ENCODE measurements at regions not wholly inside any gene's neighbourhood (a gene's known extent, or its start where the extent isn't known, plus 50 kb on each side); places are given as distances from the start of the nearest gene placed in this dataset.

GRCh38 chr15:69809421-69809820, 288.3 kb downstream of the TLE3 start (continued):
- TF ChIP-seq HMGXB4 (CRISPR knock-in tag; IDR thresholded peaks at IDR 0.05) (no peak), CTCF (IDR thresholded peaks at IDR 0.05) (no peak), MXD4 (CRISPR knock-in tag; IDR thresholded peaks at IDR 0.05; ENCODE audit: borderline replicate concordance) (no peak)

GRCh38 chr15:69810431-69811354, 287.0 kb downstream of the TLE3 start:
- Mint-ChIP-seq H3K36me3 (no peaks in the 10 kb centered on the region), H3K4me1 (peaks cover 23% of the 10 kb centered on the region), H3K4me3 (no peak overlapping the region), H3K9me3 (no peaks in the 10 kb centered on the region), H3K27me3 (ENCODE audit: low read depth) (no peaks in the 10 kb centered on the region), H3K27ac (no peak overlapping the region)
- ATAC-seq (no peak), DNase-seq (ENCODE audit: low spot score) (no peak)
- ChIA-PET CTCF (no interaction called here), POLR2A (no interaction called here)
- no peak for TF ChIP-seq ARID4B (CRISPR knock-in tag; IDR thresholded peaks at IDR 0.05; ENCODE audit: borderline replicate concordance)
- no peak for TF ChIP-seq TEAD4 (CRISPR knock-in tag; IDR thresholded peaks at IDR 0.05)
- no peak for TF ChIP-seq ZNF138 (CRISPR knock-in tag; conservative IDR thresholded peaks at IDR 0.05)
- no peak for TF ChIP-seq NFATC4 (CRISPR knock-in tag; IDR thresholded peaks at IDR 0.05)

GRCh38 chr15:69812861-69813261, 284.9 kb downstream of the TLE3 start:
- no peaks in the 10 kb centered on the region for H3K27me3 Mint-ChIP-seq (ENCODE audit: low read depth)
- ATAC-seq (peak; percentile 96), DNase-seq (ENCODE audit: low spot score) (peak; percentile 70)
- ChIA-PET POLR2A (interaction anchor here (0.6 kb wide), 1 partner anchor 68 kb away, joined by 3 read pairs; no protein-coding TSS in a partner anchor), CTCF (interaction anchor here (0.5 to 1.2 kb wide), 3 partner anchors 27 to 772 kb away, joined by 3 to 7 read pairs (median 3); no protein-coding TSS in a partner anchor)
- H3K4me3 Mint-ChIP-seq, result peak overlapping the region; percentile 50; the same call in 1 of the 2 replicates
- no peak overlapping the region for H3K27ac Mint-ChIP-seq
- TF ChIP-seq SP1 (CRISPR knock-in tag; conservative IDR thresholded peaks at IDR 0.05) (peak; percentile 45; the same call in 1 of the 2 replicates), ZBTB21 (CRISPR knock-in tag; IDR thresholded peaks at IDR 0.05; ENCODE audit: borderline replicate concordance) (no peak), E2F5 (CRISPR knock-in tag; IDR thresholded peaks at IDR 0.05) (no peak), MYBL2 (CRISPR knock-in tag; IDR thresholded peaks at IDR 0.05) (no peak), ZNF121 (CRISPR knock-in tag; IDR thresholded peaks at IDR 0.05) (no peak), STAT6 (CRISPR knock-in tag; conservative IDR thresholded peaks at IDR 0.05; ENCODE audit: low read depth) (no peak), MLX (CRISPR knock-in tag; IDR thresholded peaks at IDR 0.05) (no peak), AFF4 (CRISPR knock-in tag; IDR thresholded peaks at IDR 0.05; ENCODE audit: borderline replicate concordance) (no peak)
- H3K9me3 Mint-ChIP-seq, result no peaks in the 10 kb centered on the region
- peaks cover 11% of the 10 kb centered on the region for H3K4me1 Mint-ChIP-seq
- H3K36me3 Mint-ChIP-seq, result no peaks in the 10 kb centered on the region

All from WTC11 (cell line).